ENCODE measurements at regions not wholly inside any gene's neighbourhood (a gene's known extent, or its start where the extent isn't known, plus 50 kb on each side); places are given as distances from the start of the nearest gene placed in this dataset.
A peak's percentile ranks its signal among the peaks of the same experiment; 100 is the strongest.

DNA sequence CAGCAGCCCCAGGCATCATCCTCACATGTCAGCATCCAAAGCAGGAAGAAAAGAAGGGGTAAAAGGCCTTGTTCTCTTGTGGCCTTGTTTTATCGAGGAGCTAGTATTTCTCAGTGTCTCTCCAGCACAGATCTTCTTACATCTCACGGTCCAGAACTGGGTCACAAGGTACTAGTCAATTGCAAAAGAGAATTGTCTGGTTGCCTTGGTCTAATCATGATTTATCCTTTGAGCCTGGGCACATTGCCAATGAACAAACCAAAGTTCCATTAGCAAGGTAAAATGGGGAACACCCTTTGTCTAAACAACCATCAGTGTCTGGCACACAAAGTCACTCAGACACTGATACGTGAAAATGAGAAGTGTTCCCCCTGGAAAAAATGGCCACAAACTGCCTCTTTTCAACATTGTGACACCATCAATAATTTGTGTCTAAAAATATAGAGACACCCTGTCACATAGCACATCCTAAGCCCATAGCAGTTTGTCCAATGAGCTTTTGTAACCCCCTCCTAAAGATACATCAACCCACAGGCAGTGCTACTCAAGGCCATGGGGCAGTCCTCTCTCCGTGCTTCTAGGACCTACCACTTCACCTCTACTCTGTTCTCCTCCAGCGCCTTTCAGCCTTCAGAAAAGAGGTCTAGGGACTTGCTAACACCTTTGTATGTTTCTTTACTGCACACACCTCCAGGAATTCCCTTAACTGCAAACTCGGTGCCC, 534.4 kb downstream of the MID1IP1 start:
- peak in 2 of 4 experiments; percentile 5 to 7 for DNase-seq

DNA sequence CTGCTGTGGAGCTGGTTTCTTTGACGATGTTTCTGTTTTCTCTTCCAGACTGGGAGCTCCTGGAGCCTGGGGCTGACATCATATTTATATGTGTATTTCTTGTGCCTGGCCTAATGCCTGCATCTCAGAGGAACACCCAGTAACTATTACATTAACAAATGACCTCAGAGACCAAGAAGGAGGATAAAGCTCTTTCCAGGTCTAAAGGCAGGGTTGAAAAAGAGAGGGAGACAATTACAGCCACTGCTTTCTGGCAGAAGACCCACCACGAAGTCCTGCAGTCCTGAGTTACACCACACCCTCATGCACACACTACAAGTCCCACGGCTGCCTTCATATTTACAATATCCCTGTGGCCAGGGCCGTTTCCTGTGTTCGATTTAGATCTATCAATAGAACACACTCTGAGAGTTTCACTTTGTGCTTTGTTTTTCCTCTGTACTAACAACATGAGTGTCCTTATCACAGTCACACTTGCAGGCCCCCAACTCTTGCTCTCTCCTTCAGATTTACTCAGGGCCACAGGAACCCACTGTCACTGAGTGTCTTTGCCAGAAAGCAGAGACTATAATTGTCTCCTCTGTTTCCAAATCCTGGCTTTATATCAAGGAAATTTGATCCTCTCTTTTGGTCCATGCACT, 535.5 kb downstream of the MID1IP1 start:
- no peak for DNase-seq

GRCh38 chrX:39337451-39337850, 536.2 kb downstream of the MID1IP1 start:
- no peak for DNase-seq

DNA sequence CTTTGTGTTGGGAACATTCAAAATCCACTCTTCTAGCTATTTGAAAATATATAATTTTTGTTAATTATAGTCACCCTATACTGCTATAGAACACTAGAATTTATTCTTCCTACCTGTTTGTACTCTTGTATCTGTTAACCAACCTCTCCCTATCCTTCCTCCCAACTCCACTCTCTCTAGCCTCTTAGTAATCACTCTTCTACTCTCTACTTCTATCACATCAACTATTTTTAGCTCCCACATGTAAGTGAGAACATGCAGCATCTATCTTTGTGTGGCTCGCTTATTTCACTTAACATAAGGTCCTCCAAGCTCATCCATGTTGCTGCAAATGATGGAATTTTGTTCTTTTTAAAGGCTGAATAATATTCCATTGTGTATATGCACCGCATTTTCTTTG, 537.3 kb downstream of the MID1IP1 start:
- DNase-seq, result no peak

DNA sequence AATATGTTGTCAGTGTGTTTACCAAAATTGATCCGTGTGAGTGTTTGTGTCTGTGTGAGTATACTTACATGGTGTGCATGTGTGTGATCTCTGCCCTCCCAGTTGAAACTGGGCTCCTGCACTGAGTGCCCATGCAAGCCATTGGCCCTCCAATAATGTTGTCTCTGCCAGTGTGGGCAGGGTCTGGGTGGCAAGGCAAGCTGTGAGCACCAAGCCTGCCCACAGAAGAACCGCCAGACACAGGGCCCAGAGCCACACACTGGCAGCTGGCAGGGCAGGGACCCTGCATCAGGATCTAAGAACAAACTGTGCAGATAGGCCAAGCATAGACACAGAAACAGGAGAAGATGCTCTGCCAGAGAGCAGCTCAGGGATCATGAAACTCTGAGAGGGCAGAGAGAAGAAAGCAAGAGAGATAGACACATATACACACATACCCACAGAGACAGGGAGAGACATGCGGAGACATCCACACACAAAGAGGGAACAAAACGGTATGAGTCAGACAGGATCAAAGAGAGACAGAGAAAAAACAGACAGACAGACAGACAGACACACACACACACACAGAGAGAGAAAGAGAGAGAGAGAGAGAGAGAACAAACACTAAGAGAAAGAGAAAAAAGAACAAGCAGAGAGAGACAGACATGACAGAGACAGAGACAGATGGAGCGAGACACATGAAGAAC, 555.0 kb downstream of the MID1IP1 start:
- no peak for DNase-seq

- no peak for DNase-seq
These were observed 558.8 kb downstream of the MID1IP1 start for GRCh38 chrX:39360101-39360500.

DNA sequence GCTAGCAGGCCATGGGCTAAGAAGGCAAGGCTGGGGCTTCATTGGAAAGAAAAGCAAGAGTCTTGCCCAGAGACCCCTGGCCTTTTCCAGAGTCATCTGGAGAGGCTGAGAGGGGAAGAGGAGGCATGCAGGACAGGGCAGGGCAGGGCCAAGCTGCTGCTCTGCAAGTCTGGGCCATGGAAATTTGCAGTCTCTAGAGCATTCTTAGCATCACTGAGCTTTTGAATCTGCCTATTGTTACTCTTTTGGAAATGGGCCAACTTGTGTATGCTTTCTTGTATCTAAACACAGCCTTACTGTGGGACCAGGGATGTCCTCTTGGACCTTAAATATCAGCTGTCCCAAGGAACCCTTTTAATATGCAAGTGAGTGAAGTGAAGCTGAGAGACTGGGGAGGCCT, 560.5 kb downstream of the MID1IP1 start:
- no peak for DNase-seq

DNA sequence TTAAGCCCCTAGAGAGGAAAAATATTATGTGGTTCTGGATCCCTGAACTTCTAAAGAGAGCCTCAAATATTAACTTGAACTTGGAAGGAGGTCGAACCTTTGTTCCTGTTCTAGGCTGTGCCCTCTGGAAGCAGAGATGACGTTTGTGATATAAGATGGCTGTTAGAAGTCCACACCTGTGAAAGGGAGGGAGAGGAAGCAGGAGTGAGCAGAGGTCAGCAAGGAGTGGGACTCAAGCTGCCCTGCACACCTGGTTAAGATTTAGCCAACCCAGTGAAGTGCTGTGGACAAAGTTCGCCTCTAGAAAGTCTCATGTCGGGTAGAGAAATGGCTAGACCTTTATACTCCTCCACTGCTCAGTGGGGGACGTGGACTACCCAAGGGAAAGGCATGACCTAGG, 566.2 kb downstream of the MID1IP1 start:
- DNase-seq, result no peak

DNA sequence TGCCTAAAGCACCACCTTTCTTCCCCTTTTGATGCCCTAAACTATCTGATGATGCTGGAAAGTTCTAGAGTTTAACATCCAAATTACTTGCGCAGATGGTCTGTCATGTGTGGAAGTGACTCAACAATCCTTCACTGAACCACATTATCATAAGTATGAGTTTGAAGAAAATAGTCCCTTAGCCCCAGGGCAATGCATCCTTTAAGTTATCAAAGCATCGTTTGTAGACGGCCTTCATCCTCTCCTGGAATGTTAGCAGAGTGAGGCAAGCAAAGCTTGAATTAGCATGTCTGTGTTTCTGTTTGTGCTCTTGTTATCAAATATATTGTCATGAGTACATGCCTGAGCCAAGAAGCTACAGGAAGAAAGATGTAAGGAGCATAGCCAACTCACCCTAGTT, 570.9 kb downstream of the MID1IP1 start:
- no peak for DNase-seq

GRCh38 chrX:39377157-39377556, 575.9 kb downstream of the MID1IP1 start:
- no peak for DNase-seq

DNA sequence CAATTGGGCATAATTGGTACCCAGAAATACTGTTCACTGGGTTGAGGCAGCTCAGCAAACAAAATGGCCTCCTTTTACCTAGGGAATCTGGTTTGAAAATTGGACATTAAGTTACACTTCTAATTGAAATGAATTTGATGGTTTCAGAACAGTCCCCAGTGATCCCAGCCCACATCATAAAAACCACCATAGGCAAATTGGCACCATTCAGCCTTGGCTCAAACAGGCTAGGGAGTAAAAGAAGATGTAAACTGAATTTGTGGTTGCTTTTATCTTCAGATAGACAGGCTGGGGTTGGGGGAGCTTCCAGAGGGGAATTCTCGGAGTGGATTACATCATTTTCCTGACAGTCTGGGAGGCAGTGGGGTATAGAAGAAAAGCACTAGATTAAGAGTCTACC, 576.5 kb downstream of the MID1IP1 start:
- DNase-seq, result no peak

GRCh38 chrX:39381422-39381821, 580.2 kb downstream of the MID1IP1 start:
- DNase-seq, result peak in 2 of 4 experiments; percentile 0 to 2

- no peak for DNase-seq
These were observed 583.7 kb downstream of the MID1IP1 start for GRCh38 chrX:39384996-39385395.

GRCh38 chrX:39388730-39389129, 587.5 kb downstream of the MID1IP1 start:
- DNase-seq, result no peak

- no peak for DNase-seq
These were observed 595.2 kb downstream of the MID1IP1 start for GRCh38 chrX:39396358-39396995.

- DNase-seq, result no peak
These were observed 596.4 kb downstream of the MID1IP1 start for GRCh38 chrX:39397561-39398199.

DNA sequence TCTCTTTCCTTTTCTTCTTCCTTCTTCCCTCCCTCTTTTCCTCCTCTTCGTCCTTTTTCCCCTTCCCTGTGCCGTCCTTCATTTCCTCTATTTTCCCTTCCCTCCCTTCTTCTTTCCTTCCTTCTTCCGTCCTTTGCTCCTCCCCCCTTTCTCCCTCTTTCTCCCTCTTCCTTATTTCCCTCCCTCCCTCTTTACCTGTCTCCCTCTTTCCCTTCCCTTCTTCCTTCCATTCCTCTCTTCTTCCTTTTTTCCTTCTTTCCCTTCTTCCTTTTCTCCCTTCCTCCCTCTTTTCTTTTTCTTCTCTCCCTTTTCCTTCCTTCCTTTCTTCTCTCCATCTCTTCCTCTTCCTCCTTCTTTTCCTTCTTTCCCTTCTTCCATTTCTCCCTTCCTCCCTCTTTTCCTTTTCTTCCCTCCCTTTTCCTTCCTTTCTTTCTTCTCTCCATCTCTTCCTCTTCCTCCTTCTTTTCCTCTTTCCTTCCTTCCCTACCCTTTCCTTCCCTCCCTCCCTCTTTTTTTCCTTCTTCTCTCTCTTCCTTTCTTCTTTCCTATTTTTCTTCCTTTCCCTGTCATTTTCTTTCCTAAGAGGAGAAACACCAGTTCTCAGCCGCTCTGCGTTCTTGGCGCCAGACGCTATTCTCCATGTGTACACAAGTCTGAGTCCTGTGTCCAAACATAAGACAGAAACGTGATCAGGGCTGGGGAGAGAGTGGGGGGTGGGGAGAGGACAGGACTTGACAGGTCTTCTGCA, 597.1 kb downstream of the MID1IP1 start:
- no peak for DNase-seq

DNA sequence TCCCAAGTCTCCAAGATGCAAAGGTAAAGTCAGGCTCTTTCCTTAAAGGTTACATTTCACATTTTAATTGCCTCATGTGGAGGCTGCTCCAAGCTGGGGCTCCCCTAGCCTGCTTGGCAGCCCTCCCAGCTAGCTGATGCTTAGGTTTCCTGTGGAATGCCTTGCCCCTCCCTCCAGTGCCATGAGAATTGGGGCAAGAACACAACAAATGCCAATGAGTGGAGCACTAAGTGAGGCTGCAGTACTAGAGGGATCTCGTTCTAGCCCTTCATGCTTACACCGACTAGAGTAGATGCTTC, 597.7 kb downstream of the MID1IP1 start:
- no peak for DNase-seq

- no peak for DNase-seq
These were observed 598.1 kb downstream of the MID1IP1 start for GRCh38 chrX:39399387-39399786.

- DNase-seq, result no peak
These were observed 600.3 kb downstream of the MID1IP1 start for GRCh38 chrX:39401483-39402110.

GRCh38 chrX:39402158-39402557, 600.9 kb downstream of the MID1IP1 start:
- no peak for DNase-seq

- no peak for DNase-seq
These were observed 605.5 kb downstream of the MID1IP1 start for GRCh38 chrX:39406799-39407198.

Data from suppressor macrophage (primary cell).